ENCODE measurements at regions not wholly inside any gene's neighbourhood (a gene's known extent, or its start where the extent isn't known, plus 50 kb on each side); places are given as distances from the start of the nearest gene placed in this dataset.

GRCh38 chr16:88286301-88286923 is 96.3 kb upstream of the ZNF469 start:
- TF ChIP-seq, protein P1, sequence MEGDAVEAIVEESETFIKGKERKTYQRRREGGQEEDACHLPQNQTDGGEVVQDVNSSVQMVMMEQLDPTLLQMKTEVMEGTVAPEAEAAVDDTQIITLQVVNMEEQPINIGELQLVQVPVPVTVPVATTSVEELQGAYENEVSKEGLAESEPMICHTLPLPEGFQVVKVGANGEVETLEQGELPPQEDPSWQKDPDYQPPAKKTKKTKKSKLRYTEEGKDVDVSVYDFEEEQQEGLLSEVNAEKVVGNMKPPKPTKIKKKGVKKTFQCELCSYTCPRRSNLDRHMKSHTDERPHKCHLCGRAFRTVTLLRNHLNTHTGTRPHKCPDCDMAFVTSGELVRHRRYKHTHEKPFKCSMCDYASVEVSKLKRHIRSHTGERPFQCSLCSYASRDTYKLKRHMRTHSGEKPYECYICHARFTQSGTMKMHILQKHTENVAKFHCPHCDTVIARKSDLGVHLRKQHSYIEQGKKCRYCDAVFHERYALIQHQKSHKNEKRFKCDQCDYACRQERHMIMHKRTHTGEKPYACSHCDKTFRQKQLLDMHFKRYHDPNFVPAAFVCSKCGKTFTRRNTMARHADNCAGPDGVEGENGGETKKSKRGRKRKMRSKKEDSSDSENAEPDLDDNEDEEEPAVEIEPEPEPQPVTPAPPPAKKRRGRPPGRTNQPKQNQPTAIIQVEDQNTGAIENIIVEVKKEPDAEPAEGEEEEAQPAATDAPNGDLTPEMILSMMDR (IDR thresholded peaks at IDR 0.05), result no peak
- no peak for TF ChIP-seq POLR2A (IDR thresholded peaks at IDR 0.05)
